Right lobe of liver (tissue), 6 donors: ENCODE measurements at regions not wholly inside any gene's neighbourhood (a gene's known extent, or its start where the extent isn't known, plus 50 kb on each side); places are given as distances from the start of the nearest gene placed in this dataset.

Experiments
- ATAC-seq, 4 donors: fragments of 200-7000 bp; cut with Tn5 transposase; one replicate each; pipeline ENCODE4 v1.9.1; 2020; ENCODE audit warnings: mild to moderate bottlenecking in 4 of 4, moderate library complexity in 4 of 4
- DNase-seq, 3 donors: peaks; one replicate each; pipeline ENCODE4 v3.0.0-alpha.2; 2020
- H3K27ac ChIP-seq, 3 donors: fragments of 200-600 bp; one replicate each; pipeline ENCODE4 v1.8.0; 2022
- H3K27me3 ChIP-seq, 2 donors: fragments of 200-600 bp; one replicate each; pipeline ENCODE4 v1.8.0; 2022
- H3K36me3 ChIP-seq, 4 donors: fragments of 200-600 bp; sonication (generic) in 1 of 4; one replicate each; pipeline versions ENCODE4 v1.5.1 to v1.8.0; 2017 to 2022; ENCODE audit warnings: control low read depth in 1 of 4
- H3K4me1 ChIP-seq, 4 donors: fragments of 200-600 bp; sonication (generic) in 1 of 4; one replicate each; pipeline versions ENCODE4 v1.5.1 to v1.8.0; 2017 to 2022; ENCODE audit warnings: control low read depth in 1 of 4
- H3K4me3 ChIP-seq, 3 donors: fragments of 200-600 bp; one replicate each; pipeline ENCODE4 v1.8.0; 2022
- H3K9me3 ChIP-seq, 4 donors: fragments of 200-600 bp; sonication (generic) in 1 of 4; one replicate each; pipeline versions ENCODE4 v1.5.1 to v1.8.0; 2017 to 2022; ENCODE audit warnings: control low read depth in 1 of 4
- POLR2A ChIP-seq: fragments of 450-650 bp; IDR thresholded peaks from one replicate; pipeline ENCODE4 v1.6.1; 2017; ENCODE audit warnings: antibody characterized with exemption, mild to moderate bottlenecking
- WGBS: methylation state at CpG from one replicate; pipeline ENCODE4 v1.1.6; 2018; ENCODE audit warnings: low coverage, low lambda C conversion rate; ENCODE audit not compliant: insufficient coverage; ENCODE audit errors: missing lambda C conversion rate; 5-methylcytosine and 5-hydroxymethylcytosine counted together
- intact Hi-C, 2 donors: fragments of 100-400 bp; cut with DNase I; formaldehyde crosslinking; loops; one replicate each; pipeline versions ENCODE4 v1.11.2 to v1.14.1; 2022
- TF ChIP-seq, protein P1 (sequence below), 4 donors: fragments of 200-600 bp in 3 of 4; fragments of 450-650 bp in 1 of 4; IDR thresholded peaks; one replicate each; pipeline versions ENCODE4 v1.5.1 to v1.8.0; 2016 to 2022; ENCODE audit warnings: antibody characterized with exemption in 4 of 4, mild to moderate bottlenecking in 2 of 4
- donor health status: DM: no; HTN: yes; CAD: no.
- donor health status: DM: no; HTN: no; CAD: no.
- donor health status: DM: no; HTN: no; CAD: no.
- donor health status: DM: no; HTN: yes; CAD: no.
- donor health status: DM: no; HTN: yes; CAD: no.

DNA sequence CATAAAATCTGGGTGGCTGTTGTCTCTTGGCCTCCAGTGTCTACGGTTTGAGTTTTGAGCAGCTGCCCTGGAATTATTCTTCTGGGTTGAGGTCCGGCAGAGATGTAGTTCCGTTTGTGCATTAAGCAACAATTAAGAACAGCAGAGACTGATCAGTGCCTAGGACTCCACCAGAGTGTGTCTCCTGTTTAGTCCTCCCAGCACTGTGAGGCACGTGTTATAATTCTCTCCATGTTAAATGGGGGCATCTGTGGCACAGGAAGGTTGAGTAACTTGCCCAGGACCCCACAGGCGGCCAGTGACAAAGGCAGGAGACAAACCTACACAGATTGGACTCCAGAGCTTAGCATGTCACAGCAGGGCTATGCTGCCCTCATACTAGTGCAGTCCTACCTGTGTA is 225.1 kb downstream of the CBLN1 start:
- ATAC-seq = no peak
- Histone ChIP-seq H3K27me3 (no peaks in the 10 kb centered on the region), H3K27ac (no peak overlapping the region), H3K4me1 (no peaks in the 10 kb centered on the region), H3K4me3 (no peak overlapping the region), H3K9me3 (no peaks in the 10 kb centered on the region), H3K36me3 (no peaks in the 10 kb centered on the region)
- intact Hi-C loops = no loop called here
- TF ChIP-seq, protein P1, sequence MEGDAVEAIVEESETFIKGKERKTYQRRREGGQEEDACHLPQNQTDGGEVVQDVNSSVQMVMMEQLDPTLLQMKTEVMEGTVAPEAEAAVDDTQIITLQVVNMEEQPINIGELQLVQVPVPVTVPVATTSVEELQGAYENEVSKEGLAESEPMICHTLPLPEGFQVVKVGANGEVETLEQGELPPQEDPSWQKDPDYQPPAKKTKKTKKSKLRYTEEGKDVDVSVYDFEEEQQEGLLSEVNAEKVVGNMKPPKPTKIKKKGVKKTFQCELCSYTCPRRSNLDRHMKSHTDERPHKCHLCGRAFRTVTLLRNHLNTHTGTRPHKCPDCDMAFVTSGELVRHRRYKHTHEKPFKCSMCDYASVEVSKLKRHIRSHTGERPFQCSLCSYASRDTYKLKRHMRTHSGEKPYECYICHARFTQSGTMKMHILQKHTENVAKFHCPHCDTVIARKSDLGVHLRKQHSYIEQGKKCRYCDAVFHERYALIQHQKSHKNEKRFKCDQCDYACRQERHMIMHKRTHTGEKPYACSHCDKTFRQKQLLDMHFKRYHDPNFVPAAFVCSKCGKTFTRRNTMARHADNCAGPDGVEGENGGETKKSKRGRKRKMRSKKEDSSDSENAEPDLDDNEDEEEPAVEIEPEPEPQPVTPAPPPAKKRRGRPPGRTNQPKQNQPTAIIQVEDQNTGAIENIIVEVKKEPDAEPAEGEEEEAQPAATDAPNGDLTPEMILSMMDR (IDR thresholded peaks at IDR 0.05) = no peak
- no peak for TF ChIP-seq POLR2A
- 22% methylated on average over 3 of the region's 5 CpGs for WGBS
- DNase-seq = no peak

DNA sequence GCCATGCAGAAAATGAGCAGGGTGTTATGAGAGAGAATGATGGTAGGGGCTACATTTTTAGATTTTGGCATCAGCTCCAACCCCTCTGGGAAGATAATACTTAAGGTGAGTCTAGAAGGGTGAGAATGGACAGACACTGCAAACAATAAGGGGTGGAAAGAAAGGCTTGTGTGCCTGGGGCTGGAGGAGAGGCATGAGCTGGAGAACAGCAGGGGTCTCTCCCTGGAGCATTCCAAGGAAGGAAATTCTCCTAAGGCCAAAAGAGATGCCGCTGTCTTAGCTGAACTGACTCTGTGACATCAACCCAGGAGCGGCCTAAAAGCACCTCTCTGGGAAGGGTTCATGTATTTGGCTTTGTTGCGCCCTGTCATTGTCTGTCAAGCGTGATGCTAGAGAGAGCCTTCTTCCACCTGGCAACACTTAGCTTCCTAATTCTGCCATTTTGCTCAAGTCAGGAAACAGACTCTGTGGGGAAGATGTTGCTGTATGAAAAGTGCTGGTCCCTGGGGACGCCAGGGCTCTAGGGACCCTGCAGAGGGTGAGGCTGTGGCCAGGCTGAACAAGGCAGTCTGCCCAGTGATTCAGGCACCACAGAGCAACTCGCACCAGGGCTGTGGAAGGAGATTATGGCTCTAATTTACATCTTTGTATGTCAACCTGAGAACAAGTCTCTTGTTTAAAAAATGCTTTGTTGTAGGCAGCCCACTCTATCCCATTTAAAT is 225.7 kb downstream of the CBLN1 start:
- DNase-seq = no peak
- Histone ChIP-seq H3K4me3 (no peak overlapping the region), H3K27me3 (no peaks in the 10 kb centered on the region), H3K4me1 (no peaks in the 10 kb centered on the region), H3K36me3 (no peaks in the 10 kb centered on the region), H3K9me3 (no peaks in the 10 kb centered on the region), H3K27ac (no peak overlapping the region)
- 59% methylated on average over 5 of the region's 6 CpGs for WGBS
- TF ChIP-seq POLR2A = no peak
- TF ChIP-seq, protein P1 (IDR thresholded peaks at IDR 0.05) = no peak
- intact Hi-C loops = no loop called here
- no peak for ATAC-seq

DNA sequence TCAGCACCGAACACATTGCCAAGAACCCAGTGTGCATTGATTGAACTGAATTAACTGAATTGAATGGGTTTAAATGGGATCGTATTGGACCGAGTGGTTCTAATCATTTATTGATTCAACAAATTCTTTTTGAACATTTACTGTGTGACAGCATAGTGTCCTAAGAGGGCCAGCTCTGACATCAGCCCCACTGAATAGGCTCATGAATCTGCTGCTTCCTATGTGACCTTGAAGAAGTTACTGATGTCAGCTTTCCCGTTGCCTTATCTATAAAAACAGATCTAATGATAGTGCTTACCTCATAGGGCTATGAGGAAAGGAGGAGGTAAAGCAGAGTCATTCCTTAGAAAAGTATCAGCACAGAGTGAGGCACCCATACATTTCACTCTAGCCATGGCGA is 226.3 kb downstream of the CBLN1 start:
- no peaks in the 10 kb centered on the region for H3K9me3 ChIP-seq
- H3K4me3 ChIP-seq = no peak overlapping the region
- no peak for DNase-seq
- no peaks in the 10 kb centered on the region for H3K36me3 ChIP-seq
- ATAC-seq = no peak
- WGBS = 28% methylated on average over 5 of the region's 5 CpGs
- TF ChIP-seq, protein P1 (IDR thresholded peaks at IDR 0.05) = no peak
- no peak for TF ChIP-seq POLR2A
- no peaks in the 10 kb centered on the region for H3K4me1 ChIP-seq
- intact Hi-C loops = no loop called here
- no peaks in the 10 kb centered on the region for H3K27me3 ChIP-seq
- H3K27ac ChIP-seq = no peak overlapping the region

DNA sequence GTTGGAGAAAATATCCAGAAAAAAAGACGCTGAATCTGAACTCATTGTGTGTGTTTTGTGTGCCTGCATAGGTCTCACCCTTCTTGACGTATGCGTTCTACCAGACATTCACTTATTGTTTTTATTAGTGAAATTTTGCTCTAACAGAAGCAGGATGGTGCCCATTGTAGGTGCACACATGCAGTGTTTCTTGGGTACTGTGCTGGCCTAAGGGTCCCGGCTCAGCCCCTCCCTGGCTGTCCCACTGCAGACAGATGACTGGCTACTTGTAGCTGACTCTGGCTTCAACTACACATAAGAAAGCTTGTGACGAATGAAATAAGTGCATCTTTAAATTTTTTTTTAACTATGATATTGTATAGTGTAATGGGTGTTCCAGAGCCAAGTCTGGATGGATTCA is 227.0 kb downstream of the CBLN1 start:
- DNase-seq = no peak
- no peak for ATAC-seq
- Histone ChIP-seq H3K4me3 (no peak overlapping the region), H3K9me3 (no peaks in the 10 kb centered on the region), H3K4me1 (no peaks in the 10 kb centered on the region), H3K27me3 (no peaks in the 10 kb centered on the region), H3K36me3 (no peaks in the 10 kb centered on the region), H3K27ac (no peak overlapping the region)
- WGBS = 66% methylated on average over 5 of the region's 5 CpGs
- intact Hi-C loops = no loop called here
- TF ChIP-seq, protein P1 (IDR thresholded peaks at IDR 0.05) = no peak
- no peak for TF ChIP-seq POLR2A
